ENCODE measurements at regions not wholly inside any gene's neighbourhood (a gene's known extent, or its start where the extent isn't known, plus 50 kb on each side); places are given as distances from the start of the nearest gene placed in this dataset.

DNA sequence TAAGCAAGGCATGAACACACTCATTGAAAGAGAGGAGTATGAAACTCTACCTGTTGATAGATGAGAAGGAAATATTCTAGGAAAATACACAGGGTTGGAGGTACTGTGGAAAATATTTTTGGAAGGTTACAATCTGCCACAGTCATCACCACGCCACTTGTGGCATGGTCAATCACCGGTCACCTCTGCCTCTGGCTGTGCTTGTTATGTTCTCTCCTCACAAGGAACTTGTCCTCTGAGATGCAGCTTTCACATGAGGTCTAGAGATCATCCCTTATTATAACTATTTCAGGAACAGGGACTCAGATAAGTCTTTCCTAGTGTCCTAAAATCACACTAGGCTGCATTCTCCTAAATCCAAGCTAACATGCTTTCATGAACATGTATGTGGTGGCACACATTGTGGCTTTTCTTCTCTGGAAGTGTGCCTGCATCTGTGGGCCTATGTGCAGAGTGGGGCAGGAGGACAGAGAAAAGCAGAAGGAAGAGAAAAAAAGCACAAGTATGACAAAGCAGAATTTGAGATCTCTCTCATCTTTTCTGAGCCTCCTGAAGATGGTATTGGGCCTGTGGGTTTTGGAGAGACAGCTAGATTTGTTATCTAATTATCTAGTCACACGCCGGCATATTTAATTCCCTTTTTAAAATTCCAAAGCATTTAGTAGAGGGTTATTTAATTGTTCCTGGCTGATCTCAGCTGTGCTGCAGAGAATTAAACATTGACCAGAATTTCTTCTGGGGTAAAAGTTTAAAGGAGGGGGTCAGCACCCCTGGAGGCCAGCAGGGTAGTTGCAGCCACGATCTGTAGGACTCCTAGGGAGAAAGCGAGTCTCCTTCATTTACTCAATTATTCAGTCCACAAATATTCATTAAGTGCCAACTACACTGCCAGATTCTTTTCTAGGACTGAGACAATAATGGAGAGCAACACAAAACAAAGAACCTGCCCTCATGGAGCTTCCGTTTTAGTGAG, 294.6 kb downstream of the RDH14 start:
- intact Hi-C loops (cut with DNase I), result no loop called here
- H3K27me3 ChIP-seq, result no peaks in the 10 kb centered on the region
- no peak for DNase-seq (ENCODE audit: low spot score in 2 of 2)
- H3K36me3 ChIP-seq, result no peaks in the 10 kb centered on the region
- peaks cover 0 to 10% of the 10 kb centered on the region in 2 donors for H3K4me1 ChIP-seq
- TF ChIP-seq, protein P1, sequence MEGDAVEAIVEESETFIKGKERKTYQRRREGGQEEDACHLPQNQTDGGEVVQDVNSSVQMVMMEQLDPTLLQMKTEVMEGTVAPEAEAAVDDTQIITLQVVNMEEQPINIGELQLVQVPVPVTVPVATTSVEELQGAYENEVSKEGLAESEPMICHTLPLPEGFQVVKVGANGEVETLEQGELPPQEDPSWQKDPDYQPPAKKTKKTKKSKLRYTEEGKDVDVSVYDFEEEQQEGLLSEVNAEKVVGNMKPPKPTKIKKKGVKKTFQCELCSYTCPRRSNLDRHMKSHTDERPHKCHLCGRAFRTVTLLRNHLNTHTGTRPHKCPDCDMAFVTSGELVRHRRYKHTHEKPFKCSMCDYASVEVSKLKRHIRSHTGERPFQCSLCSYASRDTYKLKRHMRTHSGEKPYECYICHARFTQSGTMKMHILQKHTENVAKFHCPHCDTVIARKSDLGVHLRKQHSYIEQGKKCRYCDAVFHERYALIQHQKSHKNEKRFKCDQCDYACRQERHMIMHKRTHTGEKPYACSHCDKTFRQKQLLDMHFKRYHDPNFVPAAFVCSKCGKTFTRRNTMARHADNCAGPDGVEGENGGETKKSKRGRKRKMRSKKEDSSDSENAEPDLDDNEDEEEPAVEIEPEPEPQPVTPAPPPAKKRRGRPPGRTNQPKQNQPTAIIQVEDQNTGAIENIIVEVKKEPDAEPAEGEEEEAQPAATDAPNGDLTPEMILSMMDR (IDR thresholded peaks at IDR 0.05), result no peak
- H3K27ac ChIP-seq, result no peak overlapping the region
- H3K9me3 ChIP-seq, result no peaks in the 10 kb centered on the region
- H3K4me3 ChIP-seq, result no peak overlapping the region

DNA sequence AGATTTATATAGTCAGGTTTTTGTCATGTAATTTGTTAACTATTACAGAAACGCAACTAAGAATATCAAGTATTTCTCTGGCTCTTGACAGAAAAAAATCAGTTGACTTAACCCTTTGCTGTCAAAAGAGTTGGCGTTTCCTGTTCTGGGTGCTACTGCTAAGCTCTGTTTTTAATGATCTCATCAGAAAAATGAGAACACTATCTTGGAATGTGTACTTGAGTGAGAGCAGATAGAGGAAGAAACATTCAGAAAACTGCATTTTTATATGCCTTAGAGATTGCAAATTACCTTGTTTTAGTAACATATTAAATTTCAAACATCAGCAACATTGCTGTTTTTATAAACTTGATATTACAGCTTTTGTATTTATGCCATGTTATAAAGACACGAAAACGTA, 297.9 kb downstream of the RDH14 start:
- DNase-seq (ENCODE audit: low spot score in 2 of 2), result no peak
- no peak overlapping the region for H3K4me3 ChIP-seq
- TF ChIP-seq, protein P1 (IDR thresholded peaks at IDR 0.05), result no peak
- no peaks in the 10 kb centered on the region for H3K36me3 ChIP-seq
- intact Hi-C loops (cut with DNase I), result no loop called here
- no peaks in the 10 kb centered on the region for H3K9me3 ChIP-seq
- no peaks in the 10 kb centered on the region for H3K27me3 ChIP-seq
- no peak overlapping the region for H3K27ac ChIP-seq
- H3K4me1 ChIP-seq, result peaks cover 0 to 10% of the 10 kb centered on the region in 2 donors

DNA sequence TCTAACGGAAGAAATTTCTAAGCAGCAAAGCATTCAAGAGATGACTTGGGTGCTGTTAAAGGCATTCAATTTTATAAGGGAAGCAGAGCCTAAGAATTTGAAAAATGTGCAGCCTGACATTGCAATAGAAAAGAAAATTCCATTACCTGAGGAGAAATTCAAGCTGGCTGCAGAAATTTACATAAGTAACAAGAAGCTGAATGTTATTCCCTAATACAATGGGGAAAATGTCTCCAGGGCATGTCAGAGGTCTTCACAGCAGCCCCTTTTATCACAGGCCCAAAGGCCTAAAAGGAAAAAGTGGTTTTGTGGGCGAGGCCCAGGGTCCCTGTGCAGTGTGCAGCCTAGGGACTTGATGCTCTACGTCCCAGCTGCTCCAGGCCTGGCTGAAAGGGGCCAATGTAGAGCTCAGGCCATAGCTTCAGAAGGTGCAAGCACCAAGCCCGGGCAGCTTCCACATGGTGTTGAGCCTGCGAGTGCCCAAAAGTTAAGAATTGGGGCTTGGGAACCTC, 306.7 kb downstream of the RDH14 start:
- Histone ChIP-seq H3K27ac (no peak overlapping the region), H3K36me3 (no peaks in the 10 kb centered on the region), H3K27me3 (no peaks in the 10 kb centered on the region), H3K4me1 (no peaks in the 10 kb centered on the region), H3K9me3 (no peaks in the 10 kb centered on the region), H3K4me3 (no peak overlapping the region)
- intact Hi-C loops (cut with DNase I), result no loop called here
- TF ChIP-seq, protein P1 (IDR thresholded peaks at IDR 0.05), result no peak
- DNase-seq (ENCODE audit: low spot score in 2 of 2), result no peak

DNA sequence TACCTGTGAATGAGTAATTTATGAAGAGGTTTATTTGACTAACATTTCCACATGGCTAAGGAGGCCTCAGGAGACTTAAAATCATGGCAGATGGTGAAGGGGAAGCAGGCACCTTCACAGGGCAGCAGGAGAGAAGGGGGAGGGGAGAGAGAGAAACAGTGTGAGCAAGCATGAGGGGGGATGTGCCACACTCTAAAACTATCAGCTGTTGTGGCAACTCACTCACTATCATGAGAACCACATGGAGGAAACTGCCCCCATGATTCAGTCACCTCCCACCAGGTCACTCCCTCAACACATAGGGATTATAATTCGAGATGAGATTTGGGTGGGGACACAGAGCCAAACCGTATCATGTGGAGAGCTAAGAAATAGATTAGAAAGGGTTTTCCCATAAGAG, 309.0 kb downstream of the RDH14 start:
- no peaks in the 10 kb centered on the region for H3K4me1 ChIP-seq
- no peaks in the 10 kb centered on the region for H3K27me3 ChIP-seq
- intact Hi-C loops (cut with DNase I), result no loop called here
- no peaks in the 10 kb centered on the region for H3K36me3 ChIP-seq
- H3K4me3 ChIP-seq, result no peak overlapping the region
- DNase-seq (ENCODE audit: low spot score in 2 of 2), result no peak
- no peaks in the 10 kb centered on the region for H3K9me3 ChIP-seq
- H3K27ac ChIP-seq, result no peak overlapping the region
- TF ChIP-seq, protein P1 (IDR thresholded peaks at IDR 0.05), result no peak

DNA sequence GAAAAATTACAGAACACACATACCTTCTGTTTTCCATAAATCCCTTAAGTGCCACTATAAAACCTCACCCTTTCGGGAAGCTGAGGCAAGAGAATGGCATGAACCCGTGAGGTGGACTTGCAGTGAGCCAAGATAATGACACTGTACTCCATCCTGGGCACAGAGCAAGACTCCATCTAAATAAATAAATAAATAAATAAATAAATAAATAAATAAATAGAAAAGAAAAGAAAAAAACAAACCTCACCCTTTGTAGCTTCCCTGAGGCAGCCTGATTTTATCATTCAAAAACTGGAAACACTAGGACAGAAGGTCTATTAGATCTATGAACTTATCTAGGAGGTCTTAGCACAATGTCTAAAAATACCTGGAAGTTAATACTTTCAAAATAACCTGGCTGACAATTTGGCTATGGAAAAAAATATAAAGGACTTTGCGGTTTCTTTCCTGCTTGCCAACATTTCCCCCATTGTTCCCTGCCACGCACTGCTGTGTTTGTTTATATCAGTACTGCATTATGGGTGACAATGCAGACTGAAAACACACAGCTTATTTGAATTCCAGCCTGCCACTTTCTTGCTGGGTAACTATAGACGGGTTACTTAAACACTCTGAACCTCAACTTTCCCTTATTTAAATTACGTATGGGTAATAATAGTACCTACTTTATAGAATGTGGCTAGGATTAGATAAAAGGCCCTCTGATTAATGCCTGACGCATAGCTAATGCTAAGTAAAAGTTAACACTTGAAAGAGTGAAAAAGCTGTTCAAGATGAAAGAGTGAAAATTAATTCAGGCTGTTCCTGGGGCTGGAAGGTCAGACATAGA, 313.0 kb downstream of the RDH14 start:
- TF ChIP-seq, protein P1 (IDR thresholded peaks at IDR 0.05), result no peak
- Histone ChIP-seq H3K27ac (no peak overlapping the region), H3K9me3 (no peaks in the 10 kb centered on the region), H3K36me3 (no peaks in the 10 kb centered on the region), H3K27me3 (no peaks in the 10 kb centered on the region), H3K4me1 (no peaks in the 10 kb centered on the region), H3K4me3 (no peak overlapping the region)
- intact Hi-C loops (cut with DNase I), result no loop called here
- DNase-seq (ENCODE audit: low spot score in 2 of 2), result no peak
